Activated CD4-positive, alpha-beta T cell treated with anti-CD3 and anti-CD28 coated beads, Interleukin-2, amount 50 U/mL, for 24 hours (primary cell): ENCODE measurements at regions not wholly inside any gene's neighbourhood (a gene's known extent, or its start where the extent isn't known, plus 50 kb on each side); places are given as distances from the start of the nearest gene placed in this dataset.
"Not testable (repeated sequence)": the region's sequence is repeated elsewhere in the genome, so short reads cannot be mapped to it uniquely, and the experiment has no call there.

Experiments used
- DNase-seq, 2 donors: peaks; one replicate each; pipeline ENCODE4 v3.0.0-alpha.2; 2020; ENCODE audit warnings: low read depth in 1 of 2, low spot score in 1 of 2

GRCh38 chr2:38484957-38485356 is 107.9 kb upstream of the ATL2 start:
- no peak for DNase-seq

DNA sequence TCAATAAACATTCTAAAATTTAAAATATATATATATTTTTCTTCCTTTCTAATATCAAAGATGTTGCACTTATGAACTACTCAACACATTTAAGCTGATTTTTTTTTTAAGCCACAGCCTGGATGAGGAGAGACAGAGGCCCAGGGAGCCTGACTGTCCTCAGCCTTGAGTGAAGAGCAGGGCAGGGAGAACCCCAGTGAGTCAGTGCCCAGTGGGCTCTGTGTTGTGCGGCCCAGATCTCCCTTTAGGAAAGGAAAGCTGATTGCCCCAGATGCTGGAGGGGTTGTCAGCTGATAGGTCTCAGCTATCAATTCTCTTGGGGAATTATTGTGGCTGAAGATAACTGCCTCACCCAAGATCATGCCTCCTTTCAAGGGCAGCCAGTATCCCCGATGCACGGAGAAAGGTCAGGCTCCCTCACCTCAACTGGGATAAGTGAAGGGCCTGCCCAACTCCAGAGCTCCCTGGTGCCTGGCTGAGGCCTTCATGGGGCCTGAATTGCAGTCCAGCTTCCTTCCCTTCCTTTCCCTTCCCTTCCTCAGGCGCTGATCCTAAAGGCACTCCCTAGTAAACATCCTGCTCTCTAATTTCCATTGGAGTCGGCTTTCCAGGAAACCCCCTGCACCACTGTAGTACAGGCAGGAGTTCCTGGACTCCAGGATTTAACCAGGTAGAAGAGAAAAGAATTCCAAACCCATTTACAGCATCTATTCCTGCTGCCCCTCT is 106.9 kb upstream of the ATL2 start:
- DNase-seq: no peak

DNA sequence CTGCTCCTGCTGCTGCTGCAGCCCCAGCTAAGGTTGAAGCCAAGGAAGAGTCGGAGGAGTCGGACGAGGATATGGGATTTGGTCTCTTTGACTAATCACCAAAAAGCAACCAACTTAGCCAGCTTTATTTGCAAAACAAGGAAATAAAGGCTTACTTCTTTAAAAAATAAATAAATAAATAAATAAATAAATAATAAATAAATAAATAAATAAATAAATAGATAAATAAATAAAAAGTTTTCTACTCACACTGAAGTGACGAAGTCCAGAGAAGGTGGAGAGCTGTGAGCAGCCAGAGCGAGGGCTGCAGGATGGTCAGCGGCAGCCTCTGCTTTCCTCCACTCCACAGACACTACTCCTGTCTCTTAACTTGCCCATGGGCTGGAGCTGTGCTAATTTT is 105.6 kb upstream of the ATL2 start:
- not testable (repeated sequence) for DNase-seq

DNA sequence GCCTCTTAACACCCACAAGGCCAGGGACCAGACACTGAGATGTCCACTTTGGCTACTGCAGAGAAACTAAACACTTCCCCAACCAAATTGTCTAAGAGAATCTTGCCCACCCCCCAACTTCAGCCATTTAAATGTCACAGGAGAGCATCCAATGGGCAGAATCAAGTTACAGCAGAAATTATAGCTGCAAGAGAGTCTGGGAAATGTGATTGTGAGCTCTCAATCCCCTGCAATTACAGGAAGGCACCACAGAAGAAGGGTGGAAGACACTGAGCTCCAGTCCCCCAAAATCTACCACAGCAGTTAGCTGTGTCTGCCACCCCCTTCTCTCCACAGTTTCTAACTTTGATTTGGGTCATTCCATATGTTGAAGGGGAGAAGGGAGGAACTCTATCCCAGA is 103.5 kb upstream of the ATL2 start:
- DNase-seq: no peak

DNA sequence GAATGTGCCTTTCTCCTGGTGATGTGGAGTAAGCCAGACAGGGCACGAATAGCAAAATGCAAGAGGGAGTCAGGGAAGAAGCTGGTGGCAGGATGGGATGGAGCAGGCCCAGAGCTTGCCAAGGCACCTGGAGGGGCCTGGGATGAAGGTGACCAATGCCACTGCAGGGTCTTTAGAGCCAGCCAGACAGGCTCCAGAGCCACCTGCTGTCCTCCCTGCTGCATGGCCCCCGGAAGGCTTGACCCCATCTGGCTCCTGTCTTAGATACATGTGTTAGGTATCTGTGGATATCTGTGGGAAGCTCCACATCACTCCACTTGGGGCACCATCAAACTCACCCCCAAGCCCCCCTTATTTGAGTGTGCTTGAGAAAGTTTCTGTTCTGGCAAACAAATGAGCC is 99.9 kb upstream of the ATL2 start:
- DNase-seq: no peak

DNA sequence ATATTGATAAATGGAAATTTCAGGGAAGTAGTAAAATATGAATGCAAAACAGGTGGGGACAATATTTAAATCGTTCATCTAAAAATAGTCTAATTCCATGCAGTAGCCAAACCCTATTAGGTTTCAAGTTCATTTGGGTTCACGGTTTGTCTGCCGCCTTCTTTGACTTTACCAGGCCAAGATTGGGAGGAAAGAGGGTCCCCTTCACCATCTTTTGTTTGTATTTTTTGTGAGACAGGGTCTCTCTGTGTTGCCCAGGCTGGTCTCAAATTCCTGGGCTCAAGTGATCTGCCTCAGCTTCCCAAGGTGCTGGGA is 98.5 kb upstream of the ATL2 start:
- no peak for DNase-seq

DNA sequence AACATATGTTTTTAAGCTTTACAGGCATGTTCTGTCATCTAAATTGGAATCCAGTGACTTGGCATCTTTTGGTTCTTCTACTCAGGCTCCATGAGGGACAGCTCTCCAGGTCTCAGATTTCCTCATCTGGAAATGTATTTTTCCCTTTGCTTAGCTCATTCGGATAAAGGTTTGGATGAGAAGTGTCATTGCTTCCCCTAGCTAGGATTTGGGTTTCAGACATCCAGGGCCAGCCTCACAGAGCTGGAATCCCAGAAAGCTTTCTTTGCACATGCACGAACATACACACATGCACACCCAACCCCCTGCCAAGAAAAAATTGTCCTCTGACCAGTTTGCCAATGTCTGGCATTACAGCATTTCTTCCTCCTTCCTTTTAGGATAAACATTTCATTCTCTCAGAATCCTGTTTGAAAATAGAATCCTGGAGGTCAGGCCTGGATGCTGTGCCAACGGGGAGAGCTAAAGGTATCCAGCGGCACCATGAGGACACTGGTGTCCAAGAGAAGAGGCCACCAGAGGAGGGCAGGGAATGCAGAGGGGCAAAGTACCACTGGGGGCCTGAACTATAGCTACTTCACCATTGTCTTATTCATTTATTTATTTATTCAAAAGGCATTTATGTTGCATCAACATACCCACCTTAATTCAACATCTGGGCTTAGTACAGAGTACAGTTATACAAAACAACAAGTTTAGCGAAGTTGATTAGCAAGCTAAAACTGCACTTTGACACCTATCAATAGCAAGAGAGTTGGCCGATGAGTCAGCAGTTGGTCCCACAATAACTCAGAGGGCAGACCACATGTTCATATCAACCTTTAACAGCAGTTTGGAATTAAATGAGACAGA is 97.9 kb upstream of the ATL2 start:
- DNase-seq: no peak

DNA sequence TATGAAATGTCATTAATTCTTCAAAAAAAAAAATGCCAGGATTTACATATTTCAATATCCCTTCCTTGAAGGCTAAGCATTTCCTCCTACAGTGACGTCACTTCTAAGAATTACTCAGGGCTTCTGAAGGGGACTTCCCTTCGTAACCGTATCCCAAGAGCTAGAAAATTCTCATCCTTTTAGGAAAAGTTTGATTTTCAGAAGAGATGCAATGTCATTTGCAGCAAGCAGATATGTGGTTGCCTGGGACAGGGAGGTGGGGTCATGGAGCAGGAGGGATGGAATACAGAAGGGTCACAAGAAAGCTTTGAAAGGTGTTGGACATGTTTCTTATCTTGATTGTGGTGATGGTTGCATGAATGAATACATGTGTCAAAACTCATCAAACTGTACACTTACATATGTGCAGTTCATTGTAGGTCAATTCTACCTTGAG is 97.0 kb upstream of the ATL2 start:
- no peak for DNase-seq

DNA sequence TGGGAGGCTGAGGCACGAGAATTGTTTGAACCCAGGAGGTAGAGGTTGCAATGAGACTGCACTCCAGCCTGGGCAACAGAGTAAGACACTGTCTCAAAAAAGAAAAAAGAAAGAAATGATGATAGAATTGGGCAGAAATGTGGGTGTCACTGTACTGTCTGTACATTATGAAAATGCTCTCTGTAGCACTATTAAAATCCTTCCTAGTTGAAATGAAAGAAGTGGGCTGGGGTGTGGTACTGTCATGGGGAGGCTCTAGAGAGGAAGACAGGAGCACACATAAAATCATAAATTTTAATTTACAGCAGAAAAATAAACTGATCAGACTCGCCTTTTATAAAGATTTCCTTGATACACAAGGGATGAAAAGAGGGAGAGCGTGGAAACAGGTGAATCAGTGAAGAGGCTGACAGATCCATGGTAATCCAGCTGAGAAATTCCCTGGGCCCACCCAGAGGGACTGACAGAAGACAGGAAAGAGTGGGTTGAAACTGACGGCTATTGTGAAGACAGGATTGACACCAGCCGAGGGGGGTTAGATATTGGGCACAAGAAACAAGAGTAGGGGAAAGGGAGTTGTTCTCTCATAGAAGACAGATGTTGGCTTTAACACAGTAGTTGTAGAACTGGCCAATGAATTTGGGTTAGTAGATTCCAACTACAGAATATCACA is 96.4 kb upstream of the ATL2 start:
- no peak for DNase-seq

DNA sequence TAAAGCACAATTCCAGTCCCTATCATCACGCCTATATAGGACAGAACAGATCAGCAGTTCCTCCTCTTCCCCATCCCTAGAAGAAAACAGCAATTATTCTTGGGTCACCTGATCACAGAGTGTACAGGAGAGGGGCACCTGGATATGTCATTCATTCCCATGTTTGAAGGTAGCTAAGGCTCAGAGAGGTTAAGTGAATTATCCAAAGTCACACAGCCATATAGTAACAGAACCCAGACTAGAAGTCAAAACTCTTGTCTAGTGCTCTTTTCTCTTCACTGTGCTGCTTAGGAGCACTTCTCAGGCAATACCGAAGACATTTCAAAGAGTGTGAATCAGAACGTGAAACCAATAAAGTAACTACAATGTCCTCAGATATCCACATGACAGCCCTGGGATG is 93.0 kb upstream of the ATL2 start:
- DNase-seq: no peak

DNA sequence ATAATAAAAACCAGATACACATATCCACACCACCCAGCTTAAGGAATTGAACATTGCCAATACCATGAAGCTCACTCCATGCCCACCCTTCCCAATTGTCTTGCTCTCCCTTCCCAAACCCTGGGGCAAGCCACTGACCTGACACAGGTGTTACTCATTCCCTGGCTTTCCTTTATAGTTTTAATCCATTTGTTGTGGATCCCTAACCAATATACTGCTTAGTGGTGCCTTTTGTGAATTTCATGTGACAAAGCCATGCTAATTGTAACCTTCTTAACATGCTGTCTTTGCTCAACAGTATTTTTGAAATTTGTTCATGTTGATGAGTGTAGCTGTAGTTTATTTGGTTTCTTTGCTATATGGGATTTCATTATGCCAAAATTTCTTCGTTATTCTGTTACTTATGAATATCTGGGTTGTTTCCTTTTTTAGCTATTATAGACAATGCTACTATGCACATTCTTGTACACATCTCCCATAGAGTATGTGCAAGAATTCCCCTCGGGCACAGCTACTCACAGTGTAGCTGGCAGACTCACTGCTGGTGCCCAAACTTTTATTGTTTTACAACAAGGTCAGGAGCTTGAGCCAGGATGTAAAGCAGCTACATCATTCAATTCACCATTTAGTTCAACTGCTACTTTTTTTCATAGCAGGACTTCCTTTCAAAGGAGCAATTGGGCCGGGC is 90.8 kb upstream of the ATL2 start:
- no peak for DNase-seq

- DNase-seq: no peak
Observed at GRCh38 chr2:38466876-38467767, 90.0 kb upstream of the ATL2 start.

GRCh38 chr2:38466409-38466808 is 89.3 kb upstream of the ATL2 start:
- no peak for DNase-seq

- DNase-seq: peak in 1 of 2 donors; percentile 6
Observed at GRCh38 chr2:38465789-38466127, 88.7 kb upstream of the ATL2 start.

- no peak for DNase-seq
Observed at GRCh38 chr2:38464971-38465788, 88.1 kb upstream of the ATL2 start.

DNA sequence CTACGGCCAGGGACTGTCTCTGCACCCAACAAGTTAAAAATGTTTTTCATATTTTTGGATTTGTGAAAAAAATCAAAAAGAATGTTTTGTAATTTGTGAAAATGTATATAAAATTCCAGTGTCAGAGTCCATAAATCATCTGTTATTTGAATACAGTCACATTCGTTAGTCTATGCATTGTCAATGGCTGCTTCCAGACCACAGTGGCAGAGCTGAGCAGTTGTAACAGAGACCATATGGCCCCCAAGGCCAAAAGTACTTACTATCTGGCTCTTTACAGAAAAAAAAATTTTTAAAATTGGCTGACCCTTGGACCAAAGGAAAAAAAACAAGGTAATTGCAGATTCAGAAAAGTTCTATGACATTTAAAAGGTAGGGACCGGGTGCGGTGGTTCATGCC is 86.7 kb upstream of the ATL2 start:
- no peak for DNase-seq

DNA sequence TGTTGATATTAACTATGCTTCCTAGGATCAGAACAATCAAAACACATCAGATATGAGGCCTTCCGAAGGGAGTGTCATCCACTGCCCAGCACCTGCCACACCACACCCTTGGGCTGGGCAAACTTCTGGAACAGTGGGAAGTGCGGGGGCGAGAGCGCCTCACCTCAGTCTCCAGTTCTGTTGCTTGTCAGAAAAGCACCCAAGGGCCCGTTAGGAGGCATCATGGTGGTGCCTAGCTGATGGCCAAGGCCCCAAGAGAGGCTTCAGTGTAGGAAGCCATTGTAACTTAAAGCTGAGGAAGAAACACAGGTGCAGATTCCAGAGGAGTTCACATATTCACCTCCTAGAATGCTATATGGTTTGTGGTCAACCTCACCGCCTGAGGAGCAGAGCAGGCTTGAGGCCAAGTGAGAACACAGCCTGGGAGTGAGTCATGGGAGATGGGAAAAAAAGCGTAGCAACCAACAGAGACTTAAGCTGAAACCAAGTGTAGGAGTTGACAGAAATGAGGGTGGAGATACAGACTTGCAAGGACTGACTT is 85.1 kb upstream of the ATL2 start:
- DNase-seq: peak in 1 of 2 donors; percentile 60

- DNase-seq: no peak
Observed at GRCh38 chr2:38461470-38461869, 84.4 kb upstream of the ATL2 start.

DNA sequence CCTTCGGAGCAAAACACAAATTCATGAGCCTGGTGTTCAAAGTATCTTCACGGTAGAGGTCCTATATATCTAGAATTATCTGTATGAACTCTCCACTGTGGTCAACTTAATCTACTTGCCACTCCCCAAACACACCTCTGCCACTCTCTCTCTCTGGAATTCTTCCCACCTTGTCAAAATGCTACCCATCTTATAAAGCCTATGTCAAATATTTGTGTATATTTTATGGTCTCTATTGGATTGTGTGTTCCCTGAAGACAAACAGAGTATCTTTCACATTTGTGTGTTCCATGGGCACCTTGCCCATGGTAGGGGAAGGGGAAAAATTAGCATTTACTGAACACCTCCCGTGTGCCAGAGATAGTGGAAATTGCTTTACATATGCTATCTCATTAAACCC is 83.2 kb upstream of the ATL2 start:
- no peak for DNase-seq

GRCh38 chr2:38454081-38454480 is 77.0 kb upstream of the ATL2 start:
- DNase-seq: no peak
